Natural killer cell (primary cell): ENCODE measurements at regions not wholly inside any gene's neighbourhood (a gene's known extent, or its start where the extent isn't known, plus 50 kb on each side); places are given as distances from the start of the nearest gene placed in this dataset.
"Not testable (repeated sequence)": the region's sequence is repeated elsewhere in the genome, so short reads cannot be mapped to it uniquely, and the experiment has no call there.

Experiments
- ATAC-seq, 3 donors: fragments of 150-1000 bp in 2 of 3; fragments of 200-7000 bp in 1 of 3; cut with Tn5 transposase; 1 replicate in 1 of 3; 2 replicates in 2 of 3; pipeline ENCODE4 v1.10.0; 2021; ENCODE audit warnings: mild to moderate bottlenecking in 2 of 3, moderate library complexity in 2 of 3
- DNase-seq, 2 donors: peaks; one replicate each; pipeline versions ENCODE4 v3.0.0 to v3.0.0-alpha.2; 2013 to 2021; ENCODE audit warnings: mixed read lengths in 1 of 2
- H3K27ac ChIP-seq: one replicate; pipeline ENCODE4 v1.5.1; 2013; ENCODE audit warnings: mild to moderate bottlenecking, low read length
- H3K27me3 ChIP-seq: one replicate; pipeline ENCODE4 v1.6.1; 2013; ENCODE audit warnings: low read length; ENCODE audit not compliant: control insufficient read depth, insufficient read depth
- H3K36me3 ChIP-seq: one replicate; pipeline ENCODE4 v1.6.1; 2013; ENCODE audit warnings: low read length; ENCODE audit not compliant: control insufficient read depth, insufficient read depth
- H3K4me1 ChIP-seq: one replicate; pipeline ENCODE4 v1.6.1; 2013; ENCODE audit warnings: low read length; ENCODE audit not compliant: control insufficient read depth, insufficient read depth
- H3K4me3 ChIP-seq: one replicate; pipeline ENCODE4 v1.5.1; 2013; ENCODE audit warnings: low read length
- H3K9me3 ChIP-seq: one replicate; pipeline ENCODE4 v1.6.1; 2013; ENCODE audit warnings: low read length; ENCODE audit not compliant: control insufficient read depth, insufficient read depth
- H3K27ac Mint-ChIP-seq, 2 donors: one replicate each; pipeline ENCODE4 v1.8.0; 2022; ENCODE audit warnings: mild to moderate bottlenecking in 2 of 2, mixed read lengths in 2 of 2, moderate library complexity in 1 of 2
- H3K27me3 Mint-ChIP-seq, 2 donors: one replicate each; pipeline ENCODE4 v1.8.0; 2022; ENCODE audit warnings: low read depth in 2 of 2, mixed read lengths in 2 of 2
- H3K36me3 Mint-ChIP-seq: one replicate; pipeline ENCODE4 v1.8.0; 2022; ENCODE audit warnings: mixed read lengths
- H3K4me1 Mint-ChIP-seq, 2 donors: one replicate each; pipeline ENCODE4 v1.8.0; 2022; ENCODE audit warnings: mixed read lengths in 2 of 2
- H3K4me3 Mint-ChIP-seq: one replicate; pipeline ENCODE4 v1.8.0; 2022; ENCODE audit warnings: mild to moderate bottlenecking, moderate library complexity, mixed read lengths
- H3K9me3 Mint-ChIP-seq, 2 donors: one replicate each; pipeline ENCODE4 v1.8.0; 2022; ENCODE audit warnings: mixed read lengths in 2 of 2
- CTCF ChIP-seq: fragments of 200-600 bp; IDR thresholded peaks from one replicate; pipeline ENCODE4 v1.8.0; 2022; ENCODE audit warnings: antibody characterized with exemption
- WGBS: methylation state at CpG from one replicate; pipeline ENCODE4 v1.1.7; 2013; ENCODE audit warnings: missing lambda C conversion rate; ENCODE audit not compliant: insufficient coverage; 5-methylcytosine and 5-hydroxymethylcytosine counted together
- intact Hi-C: fragments of 100-400 bp; cut with micrococcal nuclease; formaldehyde crosslinking; loops from one replicate; pipeline ENCODE4 v1.14.2; 2022

- Mint-ChIP-seq H3K9me3 (peaks cover 7% of the 10 kb centered on the region in 2 donors), H3K27me3 (no peaks in the 10 kb centered on the region), H3K36me3 (peaks cover 7% of the 10 kb centered on the region), H3K4me1 (no peaks in the 10 kb centered on the region), H3K27ac (no peak overlapping the region), H3K4me3 (no peak overlapping the region)
- no peaks in the 10 kb centered on the region for H3K4me1 ChIP-seq
- H3K27me3 ChIP-seq: no peaks in the 10 kb centered on the region
- intact Hi-C loops: no loop called here
- no peak for TF ChIP-seq CTCF
- ATAC-seq (no peak), DNase-seq (no peak)
- H3K4me3 ChIP-seq: no peak overlapping the region
- 73% methylated on average over 2 of the region's 4 CpGs for WGBS
- no peak overlapping the region for H3K27ac ChIP-seq
- no peaks in the 10 kb centered on the region for H3K9me3 ChIP-seq
- H3K36me3 ChIP-seq: no peaks in the 10 kb centered on the region
These were observed 898.8 kb downstream of the C4orf33 start for GRCh38 chr4:129994715-129995114.

GRCh38 chr4:129998436-129999150 lies 902.6 kb downstream of the C4orf33 start:
- Mint-ChIP-seq H3K9me3 (peaks cover 12 to 19% of the 10 kb centered on the region in 2 donors), H3K4me1 (no peaks in the 10 kb centered on the region), H3K4me3 (no peak overlapping the region), H3K27me3 (no peaks in the 10 kb centered on the region), H3K27ac (no peak overlapping the region), H3K36me3 (peaks cover 13% of the 10 kb centered on the region)
- ATAC-seq (no peak), DNase-seq (no peak)
- no peaks in the 10 kb centered on the region for H3K9me3 ChIP-seq
- no peaks in the 10 kb centered on the region for H3K27me3 ChIP-seq
- H3K4me3 ChIP-seq: no peak overlapping the region
- no peak overlapping the region for H3K27ac ChIP-seq
- H3K4me1 ChIP-seq: no peaks in the 10 kb centered on the region
- 80% methylated on average over 7 of the region's 7 CpGs for WGBS
- no peak for TF ChIP-seq CTCF
- intact Hi-C loops: no loop called here
- no peaks in the 10 kb centered on the region for H3K36me3 ChIP-seq

- no peak for ATAC-seq
- no peak overlapping the region for H3K4me3 ChIP-seq
- no peak overlapping the region for H3K4me3 Mint-ChIP-seq
- H3K27me3 ChIP-seq: no peaks in the 10 kb centered on the region
- no peaks in the 10 kb centered on the region for H3K9me3 ChIP-seq
- H3K27ac ChIP-seq: no peak overlapping the region
- DNase-seq: no peak
- peaks cover 12 to 19% of the 10 kb centered on the region in 2 donors for H3K9me3 Mint-ChIP-seq
- H3K36me3 Mint-ChIP-seq: peaks cover 13% of the 10 kb centered on the region
- H3K36me3 ChIP-seq: no peaks in the 10 kb centered on the region
- no peaks in the 10 kb centered on the region for H3K4me1 ChIP-seq
- H3K4me1 Mint-ChIP-seq: no peaks in the 10 kb centered on the region
- no peak overlapping the region for H3K27ac Mint-ChIP-seq
- TF ChIP-seq CTCF: no peak
- no peaks in the 10 kb centered on the region for H3K27me3 Mint-ChIP-seq
- intact Hi-C loops: no loop called here
These were observed 903.2 kb downstream of the C4orf33 start for GRCh38 chr4:129999156-129999555.

- Histone ChIP-seq H3K27me3 (no peaks in the 10 kb centered on the region), H3K4me3 (no peak overlapping the region), H3K9me3 (no peaks in the 10 kb centered on the region), H3K27ac (no peak overlapping the region), H3K36me3 (no peaks in the 10 kb centered on the region), H3K4me1 (no peaks in the 10 kb centered on the region)
- TF ChIP-seq CTCF: no peak
- H3K9me3 Mint-ChIP-seq: no peaks in the 10 kb centered on the region
- H3K4me3 Mint-ChIP-seq: no peak overlapping the region
- DNase-seq: no peak
- no peak for ATAC-seq
- intact Hi-C loops: no loop called here
- H3K36me3 Mint-ChIP-seq: no peaks in the 10 kb centered on the region
- H3K27ac Mint-ChIP-seq: no peak overlapping the region
- H3K27me3 Mint-ChIP-seq: no peaks in the 10 kb centered on the region
- no peaks in the 10 kb centered on the region for H3K4me1 Mint-ChIP-seq
These were observed 912.5 kb downstream of the C4orf33 start for GRCh38 chr4:130008461-130008860.

GRCh38 chr4:130012806-130013205 lies 916.9 kb downstream of the C4orf33 start:
- H3K36me3 Mint-ChIP-seq, H3K4me1 ChIP-seq, H3K27ac Mint-ChIP-seq, intact Hi-C loops, H3K9me3 Mint-ChIP-seq, H3K27me3 ChIP-seq, ATAC-seq, H3K27ac ChIP-seq, H3K27me3 Mint-ChIP-seq, H3K9me3 ChIP-seq, H3K4me3 ChIP-seq, DNase-seq, H3K4me1 Mint-ChIP-seq, H3K36me3 ChIP-seq, H3K4me3 Mint-ChIP-seq: not testable (repeated sequence)
- WGBS: 96% methylated on average over 29 of the region's 29 CpGs
